ENCODE measurements at regions not wholly inside any gene's neighbourhood (a gene's known extent, or its start where the extent isn't known, plus 50 kb on each side); places are given as distances from the start of the nearest gene placed in this dataset.

DNA sequence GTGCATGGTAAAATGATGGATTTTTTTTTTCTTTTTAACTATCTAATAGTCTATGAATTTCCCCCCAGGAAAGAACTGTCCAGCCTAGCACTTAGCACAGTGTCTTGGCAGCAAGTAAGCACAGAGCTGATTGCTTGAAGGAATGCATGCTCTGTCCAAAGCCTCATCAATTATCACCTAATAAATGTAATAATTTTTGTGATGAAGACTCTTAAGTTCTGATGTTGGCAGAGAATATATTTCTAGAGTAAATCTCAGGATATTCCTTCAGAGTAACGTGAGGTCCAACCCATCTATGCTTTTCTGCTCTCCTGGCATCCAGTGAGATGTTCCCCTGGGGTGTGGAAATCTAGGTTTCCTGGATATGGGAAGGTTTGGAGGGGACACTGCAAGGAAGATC lies 152.4 kb downstream of the TMX1 start:
- H3K27me3 ChIP-seq = no peaks in the 10 kb centered on the region
- no peak overlapping the region for H3K4me3 ChIP-seq
- TF ChIP-seq EP300 (IDR thresholded peaks at IDR 0.05) = no peak
- no peak for TF ChIP-seq POLR2A (IDR thresholded peaks at IDR 0.05)
- TF ChIP-seq, protein P1, sequence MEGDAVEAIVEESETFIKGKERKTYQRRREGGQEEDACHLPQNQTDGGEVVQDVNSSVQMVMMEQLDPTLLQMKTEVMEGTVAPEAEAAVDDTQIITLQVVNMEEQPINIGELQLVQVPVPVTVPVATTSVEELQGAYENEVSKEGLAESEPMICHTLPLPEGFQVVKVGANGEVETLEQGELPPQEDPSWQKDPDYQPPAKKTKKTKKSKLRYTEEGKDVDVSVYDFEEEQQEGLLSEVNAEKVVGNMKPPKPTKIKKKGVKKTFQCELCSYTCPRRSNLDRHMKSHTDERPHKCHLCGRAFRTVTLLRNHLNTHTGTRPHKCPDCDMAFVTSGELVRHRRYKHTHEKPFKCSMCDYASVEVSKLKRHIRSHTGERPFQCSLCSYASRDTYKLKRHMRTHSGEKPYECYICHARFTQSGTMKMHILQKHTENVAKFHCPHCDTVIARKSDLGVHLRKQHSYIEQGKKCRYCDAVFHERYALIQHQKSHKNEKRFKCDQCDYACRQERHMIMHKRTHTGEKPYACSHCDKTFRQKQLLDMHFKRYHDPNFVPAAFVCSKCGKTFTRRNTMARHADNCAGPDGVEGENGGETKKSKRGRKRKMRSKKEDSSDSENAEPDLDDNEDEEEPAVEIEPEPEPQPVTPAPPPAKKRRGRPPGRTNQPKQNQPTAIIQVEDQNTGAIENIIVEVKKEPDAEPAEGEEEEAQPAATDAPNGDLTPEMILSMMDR (IDR thresholded peaks at IDR 0.05) = no peak
- no peak for TF ChIP-seq POLR2AphosphoS5 (IDR thresholded peaks at IDR 0.05)
- peak overlapping the region in 1 of 4 donors; percentile 9 for H3K27ac ChIP-seq
- H3K9me3 ChIP-seq = no peaks in the 10 kb centered on the region
- H3K4me1 ChIP-seq = peaks cover 23 to 56% (median 24%) of the 10 kb centered on the region in 3 donors
- no peaks in the 10 kb centered on the region for H3K36me3 ChIP-seq
- ATAC-seq = no peak
- WGBS, 2 donors (ENCODE audit: low coverage in 1 of 2) = 43 to 50% methylated on average over 1 of the region's 1 CpG

DNA sequence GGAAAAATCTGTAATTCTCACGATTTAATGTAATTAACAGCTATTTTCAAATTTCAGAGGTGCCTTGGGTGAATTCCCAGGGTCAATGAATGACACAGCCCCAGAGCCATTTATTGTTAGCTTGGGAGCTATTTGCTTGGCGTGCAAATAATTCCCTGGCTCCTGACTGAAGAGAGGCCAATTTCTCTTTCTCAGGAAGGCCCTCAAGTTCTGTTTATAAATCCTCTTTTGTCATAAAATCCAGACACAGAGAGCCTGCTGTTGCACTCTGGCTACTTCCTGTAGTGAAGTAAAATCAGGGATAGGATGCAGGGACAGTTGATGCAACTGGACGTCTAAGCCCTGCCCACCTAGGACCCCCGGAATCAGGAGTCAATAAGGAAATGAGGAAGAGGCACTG lies 154.3 kb downstream of the TMX1 start:
- no peaks in the 10 kb centered on the region for H3K9me3 ChIP-seq
- no peaks in the 10 kb centered on the region for H3K36me3 ChIP-seq
- H3K4me1 ChIP-seq = peaks cover 23 to 56% (median 24%) of the 10 kb centered on the region in 3 donors
- H3K4me3 ChIP-seq = no peak overlapping the region
- TF ChIP-seq POLR2A (IDR thresholded peaks at IDR 0.05) (no peak), EP300 (IDR thresholded peaks at IDR 0.05) (no peak), POLR2AphosphoS5 (IDR thresholded peaks at IDR 0.05) (no peak)
- TF ChIP-seq, protein P1 (IDR thresholded peaks at IDR 0.05) = no peak
- H3K27me3 ChIP-seq = no peaks in the 10 kb centered on the region
- peak overlapping the region; percentile 77 to 81 (median 80) for H3K27ac ChIP-seq
- 16 to 18% methylated on average over 2 to 3 of the region's 4 CpGs for WGBS, 2 donors (ENCODE audit: low coverage in 1 of 2)
- no peak for ATAC-seq

DNA sequence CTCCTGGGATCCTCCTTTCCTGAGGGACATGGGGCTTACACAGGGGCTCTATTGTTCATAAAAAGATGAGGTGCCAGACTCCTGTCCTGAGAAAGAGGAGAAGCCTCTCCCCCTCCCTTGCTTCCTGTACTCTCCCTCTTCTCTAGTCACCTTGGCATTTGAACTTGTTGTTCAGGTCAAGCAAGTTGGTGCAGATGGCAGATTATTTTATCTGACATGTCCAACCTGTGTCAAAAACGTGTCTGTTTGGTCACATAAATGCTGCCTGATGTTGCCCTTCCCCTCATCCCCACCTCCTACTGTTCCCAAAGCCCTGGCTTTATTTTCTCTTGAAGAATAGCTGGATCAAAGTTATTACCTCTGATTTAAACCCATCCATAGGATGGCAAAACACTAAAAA lies 154.8 kb downstream of the TMX1 start:
- no CpG with 5 or more reads among the region's 1 CpG for WGBS, 2 donors (ENCODE audit: low coverage in 1 of 2)
- H3K27ac ChIP-seq = peak overlapping the region; percentile 77 to 81 (median 80)
- ATAC-seq = no peak

DNA sequence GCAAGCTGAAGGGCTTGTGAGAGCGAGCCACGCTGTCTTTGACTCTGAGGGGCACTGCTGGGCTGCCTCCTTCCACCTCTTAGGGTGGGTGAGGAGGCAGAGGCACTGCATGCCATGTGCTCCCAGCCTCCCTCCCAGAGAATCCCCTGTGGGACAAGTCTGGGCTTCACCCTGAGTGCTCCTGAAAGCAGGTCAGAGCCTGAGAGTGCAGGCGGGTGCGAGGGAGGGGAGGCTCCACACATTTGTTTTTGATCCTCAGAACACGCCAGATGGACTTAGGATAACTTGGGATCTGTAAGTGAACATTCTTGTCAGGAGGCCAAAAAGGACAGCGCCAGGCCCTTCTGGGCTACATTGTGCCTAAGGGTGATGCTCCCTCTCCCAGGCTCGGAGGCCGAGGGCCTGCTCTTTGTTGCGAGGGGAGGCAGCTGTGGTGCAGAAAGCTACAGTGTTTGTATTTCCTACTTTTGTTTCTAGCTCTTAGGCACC lies 155.4 kb downstream of the TMX1 start:
- H3K36me3 ChIP-seq = no peaks in the 10 kb centered on the region
- H3K4me1 ChIP-seq = peaks cover 23 to 61% (median 24%) of the 10 kb centered on the region in 3 donors
- no peaks in the 10 kb centered on the region for H3K9me3 ChIP-seq
- 36 to 55% methylated on average over 4 to 5 of the region's 9 CpGs for WGBS, 2 donors (ENCODE audit: low coverage in 1 of 2)
- H3K27me3 ChIP-seq = no peaks in the 10 kb centered on the region
- peak; percentile 62 for ATAC-seq
- TF ChIP-seq POLR2AphosphoS5 (IDR thresholded peaks at IDR 0.05) (peak; percentile 20), POLR2A (IDR thresholded peaks at IDR 0.05) (no peak), EP300 (IDR thresholded peaks at IDR 0.05) (no peak)
- TF ChIP-seq, protein P1 (IDR thresholded peaks at IDR 0.05) = no peak
- peak overlapping the region; percentile 77 to 81 (median 80) for H3K27ac ChIP-seq
- no peak overlapping the region for H3K4me3 ChIP-seq

More for the DNA sequence above, 154.8 kb downstream of the TMX1 start:
- H3K36me3 ChIP-seq = no peaks in the 10 kb centered on the region
- peaks cover 23 to 56% (median 24%) of the 10 kb centered on the region in 3 donors for H3K4me1 ChIP-seq
- H3K4me3 ChIP-seq = no peak overlapping the region
- H3K9me3 ChIP-seq = no peaks in the 10 kb centered on the region
- H3K27me3 ChIP-seq = no peaks in the 10 kb centered on the region
- no peak for TF ChIP-seq POLR2AphosphoS5 (IDR thresholded peaks at IDR 0.05)
- TF ChIP-seq, protein P1 (IDR thresholded peaks at IDR 0.05) = no peak
- no peak for TF ChIP-seq POLR2A (IDR thresholded peaks at IDR 0.05)
- TF ChIP-seq EP300 (IDR thresholded peaks at IDR 0.05) = no peak

DNA sequence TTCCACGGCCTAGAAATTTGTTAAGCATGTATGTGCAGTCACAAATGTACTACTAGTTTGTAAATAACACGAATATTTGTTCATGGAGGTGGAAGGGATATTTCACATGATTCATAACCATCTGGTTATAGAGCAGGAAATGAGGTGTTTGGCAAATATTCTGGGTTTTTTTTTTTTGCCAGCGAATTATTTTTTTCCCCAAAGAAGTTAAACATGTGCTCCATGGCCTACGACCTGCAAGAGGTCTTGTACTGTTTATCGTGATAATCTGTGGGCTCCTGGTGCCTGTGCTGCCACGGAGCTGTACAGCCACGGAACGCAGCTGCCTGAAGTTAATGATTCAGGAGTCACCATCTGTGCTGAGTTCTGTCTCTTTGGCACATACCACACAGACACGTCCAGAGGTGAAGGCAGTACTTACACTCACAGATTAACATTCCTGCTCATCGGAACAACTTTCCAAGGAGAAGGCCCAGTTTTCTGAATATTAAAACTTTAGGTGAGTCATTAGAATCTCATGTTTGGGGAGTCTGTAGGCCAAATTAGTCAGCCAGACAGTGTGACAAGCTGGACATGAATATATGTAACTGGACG lies 156.3 kb downstream of the TMX1 start:
- peaks cover 27 to 70% (median 30%) of the 10 kb centered on the region in 3 donors for H3K4me1 ChIP-seq
- ATAC-seq = peak; percentile 76
- WGBS, 2 donors (ENCODE audit: low coverage in 1 of 2) = 14 to 25% methylated on average over 8 to 10 of the region's 11 CpGs
- no peak overlapping the region for H3K4me3 ChIP-seq
- H3K27ac ChIP-seq = peak overlapping the region; percentile 77 to 81 (median 80)
- no peaks in the 10 kb centered on the region for H3K27me3 ChIP-seq
- TF ChIP-seq POLR2AphosphoS5 (IDR thresholded peaks at IDR 0.05) = peak; percentile 71
- TF ChIP-seq, protein P1 (IDR thresholded peaks at IDR 0.05) = peak in 1 of 4 experiments; percentile 3
- TF ChIP-seq POLR2A (IDR thresholded peaks at IDR 0.05) = no peak
- no peak for TF ChIP-seq EP300 (IDR thresholded peaks at IDR 0.05)
- H3K9me3 ChIP-seq = no peaks in the 10 kb centered on the region
- no peaks in the 10 kb centered on the region for H3K36me3 ChIP-seq
